ENCODE measurements at regions not wholly inside any gene's neighbourhood (a gene's known extent, or its start where the extent isn't known, plus 50 kb on each side); places are given as distances from the start of the nearest gene placed in this dataset.

- TF ChIP-seq, protein P1, sequence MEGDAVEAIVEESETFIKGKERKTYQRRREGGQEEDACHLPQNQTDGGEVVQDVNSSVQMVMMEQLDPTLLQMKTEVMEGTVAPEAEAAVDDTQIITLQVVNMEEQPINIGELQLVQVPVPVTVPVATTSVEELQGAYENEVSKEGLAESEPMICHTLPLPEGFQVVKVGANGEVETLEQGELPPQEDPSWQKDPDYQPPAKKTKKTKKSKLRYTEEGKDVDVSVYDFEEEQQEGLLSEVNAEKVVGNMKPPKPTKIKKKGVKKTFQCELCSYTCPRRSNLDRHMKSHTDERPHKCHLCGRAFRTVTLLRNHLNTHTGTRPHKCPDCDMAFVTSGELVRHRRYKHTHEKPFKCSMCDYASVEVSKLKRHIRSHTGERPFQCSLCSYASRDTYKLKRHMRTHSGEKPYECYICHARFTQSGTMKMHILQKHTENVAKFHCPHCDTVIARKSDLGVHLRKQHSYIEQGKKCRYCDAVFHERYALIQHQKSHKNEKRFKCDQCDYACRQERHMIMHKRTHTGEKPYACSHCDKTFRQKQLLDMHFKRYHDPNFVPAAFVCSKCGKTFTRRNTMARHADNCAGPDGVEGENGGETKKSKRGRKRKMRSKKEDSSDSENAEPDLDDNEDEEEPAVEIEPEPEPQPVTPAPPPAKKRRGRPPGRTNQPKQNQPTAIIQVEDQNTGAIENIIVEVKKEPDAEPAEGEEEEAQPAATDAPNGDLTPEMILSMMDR (IDR thresholded peaks at IDR 0.05; ENCODE audit: control extremely low read depth, extremely low read depth) = no peak
- Histone ChIP-seq H3K27me3 (ENCODE audit: control insufficient read depth in 3 of 3, insufficient read depth in 3 of 3, low read length in 2 of 3) (no peaks in the 10 kb centered on the region), H3K27ac (ENCODE audit: low read depth in 1 of 2, low read length in 1 of 2) (no peak overlapping the region), H3K9ac (ENCODE audit: insufficient read depth in 1 of 2, low read length in 2 of 2) (no peak overlapping the region), H3K36me3 (ENCODE audit: control insufficient read depth in 4 of 4, insufficient read depth in 4 of 4, low read length in 4 of 4) (no peaks in the 10 kb centered on the region), H3K4me1 (ENCODE audit: control insufficient read depth in 5 of 5, insufficient read depth in 5 of 5, low read length in 5 of 5) (no peaks in the 10 kb centered on the region), H3K4me3 (no peak overlapping the region), H3K9me3 (ENCODE audit: control insufficient read depth in 4 of 4, insufficient read depth in 3 of 4, low read length in 3 of 4) (peaks cover 0 to 4% (median 0%) of the 10 kb centered on the region in 4 donors)
- DNase-seq (no peak), ATAC-seq (ENCODE audit: insufficient read depth, low FRiP score) (no peak)
- WGBS, 2 donors = 70 to 78% methylated on average over 3 of the region's 3 CpGs
Observed at GRCh38 chr15:25967116-25967515, 104.0 kb upstream of the ATP10A start.

DNA sequence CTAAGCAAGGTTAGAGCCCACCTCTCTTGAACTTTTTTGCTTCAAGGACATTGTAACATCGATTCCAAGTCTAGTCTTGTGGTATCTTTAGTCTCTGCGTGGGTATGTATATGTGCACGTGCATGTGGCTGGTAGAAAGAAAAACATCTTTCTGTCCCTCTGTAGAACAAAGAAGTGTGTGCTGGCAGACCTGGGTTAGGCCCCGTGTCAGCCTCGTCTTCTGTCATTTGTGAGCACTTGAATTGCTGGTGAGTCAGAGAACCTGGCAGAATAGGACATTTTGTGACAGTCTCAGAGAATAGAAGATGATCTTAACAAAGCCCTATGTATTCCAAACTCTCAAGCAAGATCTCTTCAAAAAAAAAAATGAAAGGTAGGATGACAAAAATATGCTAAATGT, 102.2 kb upstream of the ATP10A start:
- Histone ChIP-seq H3K36me3 (ENCODE audit: control insufficient read depth in 4 of 4, insufficient read depth in 4 of 4, low read length in 4 of 4) (no peaks in the 10 kb centered on the region), H3K4me1 (ENCODE audit: control insufficient read depth in 5 of 5, insufficient read depth in 5 of 5, low read length in 5 of 5) (no peaks in the 10 kb centered on the region), H3K9me3 (ENCODE audit: control insufficient read depth in 4 of 4, insufficient read depth in 3 of 4, low read length in 3 of 4) (peaks cover 0 to 4% (median 0%) of the 10 kb centered on the region in 4 donors), H3K27ac (ENCODE audit: low read depth in 1 of 2, low read length in 1 of 2) (no peak overlapping the region), H3K4me3 (no peak overlapping the region), H3K9ac (ENCODE audit: insufficient read depth in 1 of 2, low read length in 2 of 2) (no peak overlapping the region), H3K27me3 (ENCODE audit: control insufficient read depth in 3 of 3, insufficient read depth in 3 of 3, low read length in 2 of 3) (no peaks in the 10 kb centered on the region)
- DNase-seq (no peak), ATAC-seq (ENCODE audit: insufficient read depth, low FRiP score) (no peak)
- TF ChIP-seq, protein P1 (IDR thresholded peaks at IDR 0.05; ENCODE audit: control extremely low read depth, extremely low read depth) = no peak
- WGBS, 2 donors = 69 to 75% methylated on average over 5 of the region's 5 CpGs

GRCh38 chr15:25960273-25960672, 97.1 kb upstream of the ATP10A start:
- ATAC-seq (ENCODE audit: insufficient read depth, low FRiP score) (no peak), DNase-seq (no peak)
- no peak overlapping the region for H3K4me3 ChIP-seq
- WGBS, 2 donors = 74 to 76% methylated on average over 5 of the region's 5 CpGs
- peaks cover 0 to 4% (median 0%) of the 10 kb centered on the region in 4 donors for H3K9me3 ChIP-seq (ENCODE audit: control insufficient read depth in 4 of 4, insufficient read depth in 3 of 4, low read length in 3 of 4)
- no peaks in the 10 kb centered on the region for H3K36me3 ChIP-seq (ENCODE audit: control insufficient read depth in 4 of 4, insufficient read depth in 4 of 4, low read length in 4 of 4)
- no peaks in the 10 kb centered on the region for H3K4me1 ChIP-seq (ENCODE audit: control insufficient read depth in 5 of 5, insufficient read depth in 5 of 5, low read length in 5 of 5)
- no peak overlapping the region for H3K27ac ChIP-seq (ENCODE audit: low read depth in 1 of 2, low read length in 1 of 2)
- TF ChIP-seq, protein P1 (IDR thresholded peaks at IDR 0.05; ENCODE audit: control extremely low read depth, extremely low read depth) = no peak
- no peak overlapping the region for H3K9ac ChIP-seq (ENCODE audit: insufficient read depth in 1 of 2, low read length in 2 of 2)
- no peaks in the 10 kb centered on the region for H3K27me3 ChIP-seq (ENCODE audit: control insufficient read depth in 3 of 3, insufficient read depth in 3 of 3, low read length in 2 of 3)

- ATAC-seq (ENCODE audit: insufficient read depth, low FRiP score) (no peak), DNase-seq (no peak)
- Histone ChIP-seq H3K36me3 (ENCODE audit: control insufficient read depth in 4 of 4, insufficient read depth in 4 of 4, low read length in 4 of 4) (no peaks in the 10 kb centered on the region), H3K4me3 (no peak overlapping the region), H3K27ac (ENCODE audit: low read depth in 1 of 2, low read length in 1 of 2) (no peak overlapping the region), H3K4me1 (ENCODE audit: control insufficient read depth in 5 of 5, insufficient read depth in 5 of 5, low read length in 5 of 5) (no peaks in the 10 kb centered on the region), H3K9ac (ENCODE audit: insufficient read depth in 1 of 2, low read length in 2 of 2) (no peak overlapping the region), H3K9me3 (ENCODE audit: control insufficient read depth in 4 of 4, insufficient read depth in 3 of 4, low read length in 3 of 4) (peaks cover 0 to 2% (median 0%) of the 10 kb centered on the region in 4 donors), H3K27me3 (ENCODE audit: control insufficient read depth in 3 of 3, insufficient read depth in 3 of 3, low read length in 2 of 3) (no peaks in the 10 kb centered on the region)
- WGBS, 2 donors = 67 to 68% methylated on average over 1 of the region's 1 CpG
- TF ChIP-seq, protein P1 (IDR thresholded peaks at IDR 0.05; ENCODE audit: control extremely low read depth, extremely low read depth) = no peak
Observed at GRCh38 chr15:25959100-25959499, 96.0 kb upstream of the ATP10A start.

Data from lung (tissue), 11 donors.